Panc1 (cell line): ENCODE measurements at regions not wholly inside any gene's neighbourhood (a gene's known extent, or its start where the extent isn't known, plus 50 kb on each side); places are given as distances from the start of the nearest gene placed in this dataset.

Source experiments
- ATAC-seq: fragments of 200-7000 bp; cut with Tn5 transposase; 2 replicates; pipeline ENCODE4 v1.9.1; 2020; ENCODE audit warnings: mild to moderate bottlenecking, moderate library complexity
- BruUV-seq: library from RNA; stranded (reverse); fragments of 400-500 nt; replicated peaks from 2 replicates; lab custom pipeline; 2021; lab: Mats Ljungman, UMichigan
- CTCF ChIA-PET: fragments of 300-600 bp; sonication (Branson Sonifier 250); formaldehyde crosslinking; loops from one replicate; lab custom pipeline; 2022; ENCODE audit warnings: antibody characterized with exemption; lab: Charles Lee
- POLR2A ChIA-PET: fragments of 300-600 bp; sonication (Branson Sonifier 250); formaldehyde crosslinking; loops from one replicate; lab custom pipeline; 2022; ENCODE audit warnings: antibody characterized with exemption; lab: Charles Lee
- DNase-seq: peaks from one replicate; pipeline ENCODE4 v3.0.0-alpha.2; 2010; ENCODE audit warnings: low read depth, low spot score
- H3K27ac ChIP-seq: 2 replicates; pipeline ENCODE4 v1.5.1; 2011; ENCODE audit warnings: mild to moderate bottlenecking, low read length, inconsistent platforms
- H3K27me3 ChIP-seq: fragments of 200-500 bp; sonication (Bioruptor generic); 2 replicates; pipeline ENCODE4 v1.6.0; 2014; ENCODE audit warnings: low read length, inconsistent platforms; ENCODE audit not compliant: control insufficient read depth, insufficient read depth
- H3K36me3 ChIP-seq: fragments of 200-500 bp; sonication (Bioruptor generic); 2 replicates; pipeline ENCODE4 v1.5.1; 2014; ENCODE audit warnings: inconsistent platforms, mild to moderate bottlenecking, low read length, moderate library complexity; ENCODE audit not compliant: control insufficient read depth, insufficient read depth
- H3K4me1 ChIP-seq: 2 replicates; pipeline ENCODE4 v1.5.1; 2011; ENCODE audit warnings: inconsistent platforms, mild to moderate bottlenecking, low read length, moderate library complexity; ENCODE audit not compliant: control insufficient read depth, insufficient read depth
- H3K4me3 ChIP-seq, 2 experiments: 2 replicates each; pipeline ENCODE4 v1.5.1; 2011 to 2012; ENCODE audit warnings: low read depth in 2 of 2, low read length in 2 of 2, mild to moderate bottlenecking in 2 of 2, inconsistent platforms in 1 of 2, moderate library complexity in 1 of 2
- H3K9me3 ChIP-seq: fragments of 200-500 bp; sonication (Bioruptor generic); 2 replicates; pipeline ENCODE4 v1.5.1; 2014; ENCODE audit warnings: low read depth, mild to moderate bottlenecking, inconsistent platforms, low read length, moderate library complexity; ENCODE audit not compliant: control insufficient read depth, insufficient read depth
- POLR2AphosphoS5 ChIP-seq: IDR thresholded peaks from 2 replicates; pipeline ENCODE4 v1.6.1; 2012; ENCODE audit warnings: mild to moderate bottlenecking, low read depth, low read length, moderate library complexity
- SIN3A ChIP-seq: IDR thresholded peaks from 2 replicates; pipeline ENCODE4 v1.6.1; 2012; ENCODE audit warnings: low read depth, mild to moderate bottlenecking, low read length, moderate library complexity, borderline replicate concordance; ENCODE audit not compliant: insufficient read depth
- TCF7L2 ChIP-seq: IDR thresholded peaks from 2 replicates; pipeline ENCODE4 v1.6.1; 2011; ENCODE audit warnings: mild to moderate bottlenecking, low read depth, low read length, inconsistent platforms
- in situ Hi-C: cut with HindIII; loops from 2 replicates; pipeline ENCODE4 v1.10.0; 2016; ENCODE audit warnings: low sequenced_read_pairs, low pct_unique_long_range_greater_than_20kb
- intact Hi-C: fragments of 100-400 bp; cut with micrococcal nuclease; formaldehyde crosslinking; loops from one replicate; pipeline ENCODE4 v1.10.0; 2022; ENCODE audit not compliant: unreplicated experiment
- TF ChIP-seq, protein P1 (sequence below): fragments of 450-650 bp; IDR thresholded peaks from 2 replicates; pipeline ENCODE4 v1.5.1; 2017; ENCODE audit warnings: mild to moderate bottlenecking
- TF ChIP-seq, protein P2 (sequence below), 2 experiments: IDR thresholded peaks; 2 replicates each; pipeline ENCODE4 v1.6.1; 2011 to 2012; ENCODE audit warnings: low read depth in 2 of 2, control low read depth in 1 of 2, low read length in 1 of 2, mild to moderate bottlenecking in 1 of 2, moderate library complexity in 1 of 2; ENCODE audit not compliant: insufficient read depth in 1 of 2

DNA sequence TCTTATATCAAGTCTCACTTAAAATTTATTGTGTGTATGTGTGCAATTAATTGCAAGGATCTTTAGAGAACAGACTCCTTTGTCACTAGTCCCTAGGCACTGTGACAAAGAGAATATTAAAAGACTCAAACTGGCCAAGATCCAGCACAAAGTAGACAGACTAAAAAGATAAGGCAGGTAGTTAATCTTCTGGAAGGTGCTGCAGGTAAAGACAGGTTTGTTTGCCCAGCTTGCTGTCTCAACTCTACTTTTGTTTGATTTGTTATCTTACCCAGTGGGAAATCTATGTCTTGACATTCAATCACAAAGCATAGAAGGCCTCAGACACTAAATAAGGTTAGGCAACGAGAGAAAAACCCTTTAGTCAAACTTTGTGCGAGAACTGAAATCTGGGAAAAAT lies 807.9 kb upstream of the LRRN3 start:
- in situ Hi-C loops, result no loop called here
- CTCF ChIA-PET, result interaction anchor here (0.6 kb wide), 1 partner anchor 86 kb away, joined by 3 read pairs; no protein-coding TSS in a partner anchor
- no peaks in the 10 kb centered on the region for H3K4me1 ChIP-seq
- H3K27me3 ChIP-seq, result no peaks in the 10 kb centered on the region
- intact Hi-C loops, result no loop called here
- no peaks in the 10 kb centered on the region for H3K36me3 ChIP-seq
- H3K4me3 ChIP-seq, result no peak overlapping the region
- TF ChIP-seq, protein P1, sequence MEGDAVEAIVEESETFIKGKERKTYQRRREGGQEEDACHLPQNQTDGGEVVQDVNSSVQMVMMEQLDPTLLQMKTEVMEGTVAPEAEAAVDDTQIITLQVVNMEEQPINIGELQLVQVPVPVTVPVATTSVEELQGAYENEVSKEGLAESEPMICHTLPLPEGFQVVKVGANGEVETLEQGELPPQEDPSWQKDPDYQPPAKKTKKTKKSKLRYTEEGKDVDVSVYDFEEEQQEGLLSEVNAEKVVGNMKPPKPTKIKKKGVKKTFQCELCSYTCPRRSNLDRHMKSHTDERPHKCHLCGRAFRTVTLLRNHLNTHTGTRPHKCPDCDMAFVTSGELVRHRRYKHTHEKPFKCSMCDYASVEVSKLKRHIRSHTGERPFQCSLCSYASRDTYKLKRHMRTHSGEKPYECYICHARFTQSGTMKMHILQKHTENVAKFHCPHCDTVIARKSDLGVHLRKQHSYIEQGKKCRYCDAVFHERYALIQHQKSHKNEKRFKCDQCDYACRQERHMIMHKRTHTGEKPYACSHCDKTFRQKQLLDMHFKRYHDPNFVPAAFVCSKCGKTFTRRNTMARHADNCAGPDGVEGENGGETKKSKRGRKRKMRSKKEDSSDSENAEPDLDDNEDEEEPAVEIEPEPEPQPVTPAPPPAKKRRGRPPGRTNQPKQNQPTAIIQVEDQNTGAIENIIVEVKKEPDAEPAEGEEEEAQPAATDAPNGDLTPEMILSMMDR, result no peak
- no peak for TF ChIP-seq TCF7L2
- TF ChIP-seq, protein P2, sequence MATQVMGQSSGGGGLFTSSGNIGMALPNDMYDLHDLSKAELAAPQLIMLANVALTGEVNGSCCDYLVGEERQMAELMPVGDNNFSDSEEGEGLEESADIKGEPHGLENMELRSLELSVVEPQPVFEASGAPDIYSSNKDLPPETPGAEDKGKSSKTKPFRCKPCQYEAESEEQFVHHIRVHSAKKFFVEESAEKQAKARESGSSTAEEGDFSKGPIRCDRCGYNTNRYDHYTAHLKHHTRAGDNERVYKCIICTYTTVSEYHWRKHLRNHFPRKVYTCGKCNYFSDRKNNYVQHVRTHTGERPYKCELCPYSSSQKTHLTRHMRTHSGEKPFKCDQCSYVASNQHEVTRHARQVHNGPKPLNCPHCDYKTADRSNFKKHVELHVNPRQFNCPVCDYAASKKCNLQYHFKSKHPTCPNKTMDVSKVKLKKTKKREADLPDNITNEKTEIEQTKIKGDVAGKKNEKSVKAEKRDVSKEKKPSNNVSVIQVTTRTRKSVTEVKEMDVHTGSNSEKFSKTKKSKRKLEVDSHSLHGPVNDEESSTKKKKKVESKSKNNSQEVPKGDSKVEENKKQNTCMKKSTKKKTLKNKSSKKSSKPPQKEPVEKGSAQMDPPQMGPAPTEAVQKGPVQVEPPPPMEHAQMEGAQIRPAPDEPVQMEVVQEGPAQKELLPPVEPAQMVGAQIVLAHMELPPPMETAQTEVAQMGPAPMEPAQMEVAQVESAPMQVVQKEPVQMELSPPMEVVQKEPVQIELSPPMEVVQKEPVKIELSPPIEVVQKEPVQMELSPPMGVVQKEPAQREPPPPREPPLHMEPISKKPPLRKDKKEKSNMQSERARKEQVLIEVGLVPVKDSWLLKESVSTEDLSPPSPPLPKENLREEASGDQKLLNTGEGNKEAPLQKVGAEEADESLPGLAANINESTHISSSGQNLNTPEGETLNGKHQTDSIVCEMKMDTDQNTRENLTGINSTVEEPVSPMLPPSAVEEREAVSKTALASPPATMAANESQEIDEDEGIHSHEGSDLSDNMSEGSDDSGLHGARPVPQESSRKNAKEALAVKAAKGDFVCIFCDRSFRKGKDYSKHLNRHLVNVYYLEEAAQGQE (IDR thresholded peaks at IDR 0.05; ENCODE audit: insufficient read depth in 1 of 2, low read depth in 2 of 2, low read length in 1 of 2), result no peak
- TF ChIP-seq SIN3A, result no peak
- TF ChIP-seq POLR2AphosphoS5, result no peak
- no peak overlapping the region for H3K27ac ChIP-seq
- DNase-seq, result no peak
- 0 out of 2 replicates have a peak, but pooled peaks cover 3% of the 10 kb centered on the region for H3K9me3 ChIP-seq
- no peak for ATAC-seq
- no TSS peak for BruUV-seq
- POLR2A ChIA-PET, result interaction anchor here (0.5 kb wide), 1 partner anchor 298 kb away, joined by 4 read pairs; no protein-coding TSS in a partner anchor

GRCh38 chr7:110291430-110291829 lies 799.5 kb upstream of the LRRN3 start:
- POLR2A ChIA-PET, result no interaction called here
- in situ Hi-C loops (no loop called here), intact Hi-C loops (no loop called here)
- Histone ChIP-seq H3K27me3 (no peaks in the 10 kb centered on the region), H3K36me3 (no peaks in the 10 kb centered on the region), H3K4me3 (no peak overlapping the region), H3K4me1 (no peaks in the 10 kb centered on the region), H3K9me3 (no peaks in the 10 kb centered on the region), H3K27ac (no peak overlapping the region)
- TF ChIP-seq, protein P2 (IDR thresholded peaks at IDR 0.05; ENCODE audit: insufficient read depth in 1 of 2, low read depth in 2 of 2, low read length in 1 of 2), result no peak
- TF ChIP-seq SIN3A (no peak), TCF7L2 (no peak), POLR2AphosphoS5 (no peak)
- TF ChIP-seq, protein P1, result no peak
- no peak for ATAC-seq
- no peak for DNase-seq
- CTCF ChIA-PET, result no interaction called here
- BruUV-seq, result no TSS peak
